Heart left ventricle (tissue), 16 donors: ENCODE measurements at regions not wholly inside any gene's neighbourhood (a gene's known extent, or its start where the extent isn't known, plus 50 kb on each side); places are given as distances from the start of the nearest gene placed in this dataset.

ENCODE experiments used
- ATAC-seq, 4 donors: fragments of 200-7000 bp; cut with Tn5 transposase; one replicate each; pipeline ENCODE4 v1.9.1; 2020 to 2022; ENCODE audit warnings: moderate library complexity in 4 of 4, mild to moderate bottlenecking in 3 of 4, moderate number of reproducible peaks in 1 of 4
- DNase-seq, 5 donors: peaks; one replicate each; pipeline ENCODE4 v3.0.0-alpha.2; 2020
- H3K27ac ChIP-seq, 12 donors: fragments of 200-600 bp; sonication (generic) in 4 of 12; one replicate each; pipeline versions ENCODE4 v1.5.0 to v1.8.0; 2016 to 2022; ENCODE audit warnings: mild to moderate bottlenecking in 2 of 12
- H3K27me3 ChIP-seq, 9 donors: fragments of 200-600 bp; sonication (generic) in 2 of 9; one replicate each; pipeline versions ENCODE4 v1.5.1 to v1.8.0; 2016 to 2022; ENCODE audit warnings: mild to moderate bottlenecking in 3 of 9
- H3K36me3 ChIP-seq, 9 donors: fragments of 200-600 bp; sonication (generic) in 2 of 9; one replicate each; pipeline versions ENCODE4 v1.5.0 to v1.8.0; 2018 to 2022; ENCODE audit warnings: mild to moderate bottlenecking in 2 of 9
- H3K4me1 ChIP-seq, 12 donors: fragments of 200-600 bp; sonication (generic) in 4 of 12; one replicate each; pipeline versions ENCODE4 v1.5.0 to v1.8.0; 2016 to 2022; ENCODE audit warnings: mild to moderate bottlenecking in 3 of 12
- H3K4me3 ChIP-seq, 12 donors: fragments of 200-600 bp; sonication (generic) in 4 of 12; one replicate each; pipeline versions ENCODE4 v1.5.0 to v1.8.0; 2017 to 2022; ENCODE audit warnings: mild to moderate bottlenecking in 9 of 12, moderate library complexity in 4 of 12
- H3K9me3 ChIP-seq, 12 donors: fragments of 200-600 bp; sonication (generic) in 4 of 12; one replicate each; pipeline versions ENCODE4 v1.5.0 to v1.8.0; 2016 to 2022; ENCODE audit warnings: mild to moderate bottlenecking in 1 of 12
- POLR2A ChIP-seq, 2 donors: fragments of 450-650 bp; IDR thresholded peaks; one replicate each; pipeline ENCODE4 v1.6.1; 2017; ENCODE audit warnings: antibody characterized with exemption in 2 of 2, mild to moderate bottlenecking in 2 of 2, moderate library complexity in 2 of 2
- WGBS, 4 donors: extraction: QIAGEN DNeasy Blood & Tissue Kit in 2 of 4; methylation state at CpG; one replicate each; pipeline versions ENCODE4 v1.1.5 to v1.1.7; 2013 to 2018; 5-methylcytosine and 5-hydroxymethylcytosine counted together
- intact Hi-C, 10 donors: fragments of 100-400 bp; cut with DNase I; formaldehyde crosslinking; loops; one replicate each; pipeline versions ENCODE4 v1.11.1 to v1.14.2; 2022
- TF ChIP-seq, protein P1 (sequence below), 12 donors: fragments of 200-600 bp; sonication (generic) in 4 of 12; IDR thresholded peaks; one replicate each; pipeline versions ENCODE4 v1.5.0 to v1.8.0; 2018 to 2022; ENCODE audit warnings: antibody characterized with exemption in 12 of 12, mild to moderate bottlenecking in 5 of 12
- donor health status: ischemic (EF 13 %, LVEDD 7.1; RV severe dilation, severe dysfunction).
- donor health status: healthy with polysubstance abuse.
- donor health status: DM: no; HTN: yes; CAD: no.
- donor health status: DM: no; HTN: no; CAD: no.
- donor health status: ischemic (EF 25% LVEDD 6.9; RV normal size, moderate dysfunction).
- donor health status: ischemic (EF 25% LVEDD 5.7; RV mildly dilated, moderate dysfunction).
- donor health status: healthy.
- donor health status: DM: yes; HTN: yes; CAD: no.
- donor health status: ischemic (EF 35%, LVEDD 5.7; RV mildly dilated, moderate dysfunction).
- donor health status: nonischemic (EF 11% LVEDD 7.7; RV severe dilation, severe dysfunction).
- donor health status: DM: yes; HTN: yes; CAD: no.
- donor health status: PGD.
- donor health status: ischemic (EF 29% LVEDD 5.4; RV normal size, mild dysfunction).
- donor health status: nonischemic (EF 23%, LVEDD 6.1; RV moderate dilation, normal function).

- TF ChIP-seq, protein P1, sequence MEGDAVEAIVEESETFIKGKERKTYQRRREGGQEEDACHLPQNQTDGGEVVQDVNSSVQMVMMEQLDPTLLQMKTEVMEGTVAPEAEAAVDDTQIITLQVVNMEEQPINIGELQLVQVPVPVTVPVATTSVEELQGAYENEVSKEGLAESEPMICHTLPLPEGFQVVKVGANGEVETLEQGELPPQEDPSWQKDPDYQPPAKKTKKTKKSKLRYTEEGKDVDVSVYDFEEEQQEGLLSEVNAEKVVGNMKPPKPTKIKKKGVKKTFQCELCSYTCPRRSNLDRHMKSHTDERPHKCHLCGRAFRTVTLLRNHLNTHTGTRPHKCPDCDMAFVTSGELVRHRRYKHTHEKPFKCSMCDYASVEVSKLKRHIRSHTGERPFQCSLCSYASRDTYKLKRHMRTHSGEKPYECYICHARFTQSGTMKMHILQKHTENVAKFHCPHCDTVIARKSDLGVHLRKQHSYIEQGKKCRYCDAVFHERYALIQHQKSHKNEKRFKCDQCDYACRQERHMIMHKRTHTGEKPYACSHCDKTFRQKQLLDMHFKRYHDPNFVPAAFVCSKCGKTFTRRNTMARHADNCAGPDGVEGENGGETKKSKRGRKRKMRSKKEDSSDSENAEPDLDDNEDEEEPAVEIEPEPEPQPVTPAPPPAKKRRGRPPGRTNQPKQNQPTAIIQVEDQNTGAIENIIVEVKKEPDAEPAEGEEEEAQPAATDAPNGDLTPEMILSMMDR (IDR thresholded peaks at IDR 0.05), result no peak
- no peak for TF ChIP-seq POLR2A (IDR thresholded peaks at IDR 0.05)
- H3K4me1 ChIP-seq, result no peaks in the 10 kb centered on the region
- no peak overlapping the region for H3K27ac ChIP-seq
- no peak overlapping the region for H3K4me3 ChIP-seq
- no peaks in the 10 kb centered on the region for H3K36me3 ChIP-seq
- no peak for ATAC-seq
- peaks cover 0 to 3% (median 0%) of the 10 kb centered on the region in 12 donors for H3K9me3 ChIP-seq
- WGBS, 4 donors, result 85 to 90% (median 88%) methylated on average over 3 of the region's 3 CpGs
- DNase-seq, result no peak
- H3K27me3 ChIP-seq, result no peaks in the 10 kb centered on the region
- intact Hi-C loops, result no loop called here
Observed at GRCh38 chr4:62865261-62865660, 1544.0 kb downstream of the TECRL start.

DNA sequence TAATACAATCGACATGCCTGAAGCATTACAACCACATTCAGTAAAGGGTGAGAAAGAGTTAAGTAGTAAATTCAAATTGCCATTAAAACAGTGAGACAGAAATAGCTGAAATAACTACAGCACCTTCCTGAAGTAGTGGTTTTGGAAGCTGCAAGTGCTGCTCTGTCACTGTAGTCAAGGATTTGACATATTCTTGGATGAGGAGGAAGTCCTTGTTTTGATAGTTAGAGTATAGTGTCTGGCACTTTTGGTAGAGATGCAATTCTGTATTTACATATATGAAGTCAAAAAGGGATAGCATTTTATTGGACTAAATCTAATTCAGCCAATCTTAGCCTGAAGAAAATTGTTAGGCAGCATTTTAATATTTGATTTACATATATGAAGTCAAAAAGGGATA, 1559.6 kb downstream of the TECRL start:
- intact Hi-C loops, result no loop called here
- no peak overlapping the region for H3K27ac ChIP-seq
- no peak overlapping the region for H3K4me3 ChIP-seq
- WGBS, 4 donors, result 45 to 64% (median 62%) methylated on average over 1 of the region's 1 CpG
- no peak for TF ChIP-seq POLR2A (IDR thresholded peaks at IDR 0.05)
- TF ChIP-seq, protein P1 (IDR thresholded peaks at IDR 0.05), result no peak
- no peak for DNase-seq
- H3K36me3 ChIP-seq, result no peaks in the 10 kb centered on the region
- no peaks in the 10 kb centered on the region for H3K9me3 ChIP-seq
- H3K27me3 ChIP-seq, result no peaks in the 10 kb centered on the region
- H3K4me1 ChIP-seq, result no peaks in the 10 kb centered on the region
- ATAC-seq, result no peak

- Histone ChIP-seq H3K27ac (no peak overlapping the region), H3K9me3 (no peaks in the 10 kb centered on the region), H3K27me3 (no peaks in the 10 kb centered on the region), H3K36me3 (no peaks in the 10 kb centered on the region), H3K4me1 (no peaks in the 10 kb centered on the region), H3K4me3 (no peak overlapping the region)
- TF ChIP-seq POLR2A (IDR thresholded peaks at IDR 0.05), result no peak
- TF ChIP-seq, protein P1 (IDR thresholded peaks at IDR 0.05), result no peak
- intact Hi-C loops, result no loop called here
- 44 to 57% (median 50%) methylated on average over 2 of the region's 2 CpGs for WGBS, 4 donors
- ATAC-seq, result no peak
- no peak for DNase-seq
Observed at GRCh38 chr4:62835631-62836030, 1573.6 kb downstream of the TECRL start.

DNA sequence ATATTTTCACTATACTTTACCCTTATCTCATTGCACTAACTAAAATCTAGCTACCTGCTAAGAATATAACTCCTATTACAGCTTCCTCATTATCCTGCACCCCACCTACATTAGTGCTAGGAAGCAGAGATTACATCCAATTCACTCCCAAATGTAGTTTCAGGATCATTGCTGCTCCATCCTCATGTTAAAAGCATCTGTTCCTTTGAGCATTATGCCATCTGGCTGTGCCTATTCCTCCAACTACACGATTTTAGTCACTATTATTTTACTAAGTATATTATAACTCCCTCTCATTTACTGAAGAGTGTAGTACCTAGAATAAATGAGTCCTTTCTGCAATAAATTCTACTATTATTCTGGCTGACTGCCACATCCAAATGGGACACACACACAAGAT, 1586.9 kb downstream of the TECRL start:
- no peaks in the 10 kb centered on the region for H3K27me3 ChIP-seq
- H3K9me3 ChIP-seq, result peaks cover 0 to 4% (median 0%) of the 10 kb centered on the region in 12 donors
- DNase-seq (no peak), ATAC-seq (no peak)
- no peaks in the 10 kb centered on the region for H3K36me3 ChIP-seq
- WGBS, 4 donors, result 41 to 51% (median 48%) methylated on average over 1 of the region's 1 CpG
- H3K27ac ChIP-seq, result no peak overlapping the region
- intact Hi-C loops, result no loop called here
- no peak overlapping the region for H3K4me3 ChIP-seq
- TF ChIP-seq, protein P1 (IDR thresholded peaks at IDR 0.05), result no peak
- TF ChIP-seq POLR2A (IDR thresholded peaks at IDR 0.05), result no peak
- H3K4me1 ChIP-seq, result no peaks in the 10 kb centered on the region
